ENCODE measurements at regions not wholly inside any gene's neighbourhood (a gene's known extent, or its start where the extent isn't known, plus 50 kb on each side); places are given as distances from the start of the nearest gene placed in this dataset.

DNA sequence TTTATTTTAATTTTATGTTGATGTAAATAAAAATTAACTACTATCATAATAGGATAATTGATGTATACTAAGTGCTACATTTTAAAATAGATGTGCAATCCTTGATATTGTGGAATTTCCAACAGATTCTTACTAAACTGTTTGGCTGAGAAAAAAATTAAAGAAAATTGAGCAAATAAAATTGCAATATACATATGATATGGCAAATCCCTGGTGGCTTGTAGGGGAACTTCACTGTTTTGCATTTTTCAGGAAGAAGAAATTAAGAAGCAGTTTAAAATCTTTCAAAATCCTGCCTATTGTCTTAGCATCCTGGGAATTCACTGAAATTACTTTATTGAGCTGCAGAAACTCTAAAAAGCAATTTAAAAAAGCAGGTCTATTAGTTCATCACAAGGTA is 191.4 kb upstream of the ADGRB3 start:
- TF ChIP-seq ZBTB8A (tag by site-specific recombination; IDR thresholded peaks at IDR 0.05) (no peak), ZBTB20 (tag by site-specific recombination; IDR thresholded peaks at IDR 0.05) (no peak), GFI1B (tag by site-specific recombination; IDR thresholded peaks at IDR 0.05) (no peak), REPIN1 (tag by site-specific recombination; IDR thresholded peaks at IDR 0.05; ENCODE audit: low read depth) (no peak), ZNF747 (tag by site-specific recombination; IDR thresholded peaks at IDR 0.05) (no peak)
- TF ChIP-seq, protein P1, sequence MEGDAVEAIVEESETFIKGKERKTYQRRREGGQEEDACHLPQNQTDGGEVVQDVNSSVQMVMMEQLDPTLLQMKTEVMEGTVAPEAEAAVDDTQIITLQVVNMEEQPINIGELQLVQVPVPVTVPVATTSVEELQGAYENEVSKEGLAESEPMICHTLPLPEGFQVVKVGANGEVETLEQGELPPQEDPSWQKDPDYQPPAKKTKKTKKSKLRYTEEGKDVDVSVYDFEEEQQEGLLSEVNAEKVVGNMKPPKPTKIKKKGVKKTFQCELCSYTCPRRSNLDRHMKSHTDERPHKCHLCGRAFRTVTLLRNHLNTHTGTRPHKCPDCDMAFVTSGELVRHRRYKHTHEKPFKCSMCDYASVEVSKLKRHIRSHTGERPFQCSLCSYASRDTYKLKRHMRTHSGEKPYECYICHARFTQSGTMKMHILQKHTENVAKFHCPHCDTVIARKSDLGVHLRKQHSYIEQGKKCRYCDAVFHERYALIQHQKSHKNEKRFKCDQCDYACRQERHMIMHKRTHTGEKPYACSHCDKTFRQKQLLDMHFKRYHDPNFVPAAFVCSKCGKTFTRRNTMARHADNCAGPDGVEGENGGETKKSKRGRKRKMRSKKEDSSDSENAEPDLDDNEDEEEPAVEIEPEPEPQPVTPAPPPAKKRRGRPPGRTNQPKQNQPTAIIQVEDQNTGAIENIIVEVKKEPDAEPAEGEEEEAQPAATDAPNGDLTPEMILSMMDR (tag by site-specific recombination; IDR thresholded peaks at IDR 0.05): no peak
- TF ChIP-seq, protein P2, sequence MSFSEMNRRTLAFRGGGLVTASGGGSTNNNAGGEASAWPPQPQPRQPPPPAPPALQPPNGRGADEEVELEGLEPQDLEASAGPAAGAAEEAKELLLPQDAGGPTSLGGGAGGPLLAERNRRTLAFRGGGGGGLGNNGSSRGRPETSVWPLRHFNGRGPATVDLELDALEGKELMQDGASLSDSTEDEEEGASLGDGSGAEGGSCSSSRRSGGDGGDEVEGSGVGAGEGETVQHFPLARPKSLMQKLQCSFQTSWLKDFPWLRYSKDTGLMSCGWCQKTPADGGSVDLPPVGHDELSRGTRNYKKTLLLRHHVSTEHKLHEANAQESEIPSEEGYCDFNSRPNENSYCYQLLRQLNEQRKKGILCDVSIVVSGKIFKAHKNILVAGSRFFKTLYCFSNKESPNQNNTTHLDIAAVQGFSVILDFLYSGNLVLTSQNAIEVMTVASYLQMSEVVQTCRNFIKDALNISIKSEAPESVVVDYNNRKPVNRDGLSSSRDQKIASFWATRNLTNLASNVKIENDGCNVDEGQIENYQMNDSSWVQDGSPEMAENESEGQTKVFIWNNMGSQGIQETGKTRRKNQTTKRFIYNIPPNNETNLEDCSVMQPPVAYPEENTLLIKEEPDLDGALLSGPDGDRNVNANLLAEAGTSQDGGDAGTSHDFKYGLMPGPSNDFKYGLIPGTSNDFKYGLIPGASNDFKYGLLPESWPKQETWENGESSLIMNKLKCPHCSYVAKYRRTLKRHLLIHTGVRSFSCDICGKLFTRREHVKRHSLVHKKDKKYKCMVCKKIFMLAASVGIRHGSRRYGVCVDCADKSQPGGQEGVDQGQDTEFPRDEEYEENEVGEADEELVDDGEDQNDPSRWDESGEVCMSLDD (tag by site-specific recombination; IDR thresholded peaks at IDR 0.05): no peak

Measured in HEK293 (cell line).